HEK293T (cell line): ENCODE measurements at regions not wholly inside any gene's neighbourhood (a gene's known extent, or its start where the extent isn't known, plus 50 kb on each side); places are given as distances from the start of the nearest gene placed in this dataset.

ENCODE experiments used
- CTCF ChIA-PET: fragments of 350-600 bp; formaldehyde crosslinking; extraction: SDS; loops from one replicate; lab custom pipeline; 2021; ENCODE audit warnings: antibody characterized with exemption, inconsistent platforms; lab: Yijun Ruan, JAX
- POLR2A ChIA-PET: fragments of 350-600 bp; formaldehyde crosslinking; extraction: SDS; loops from one replicate; lab custom pipeline; 2020; ENCODE audit warnings: antibody characterized with exemption, inconsistent platforms; lab: Yijun Ruan, JAX
- DNase-seq: peaks from one replicate; pipeline ENCODE4 v3.0.0; 2012; ENCODE audit warnings: mixed read lengths; ENCODE audit errors: extremely low spot score
- ARNT ChIP-seq: fragments of 450-650 bp; IDR thresholded peaks from 2 replicates; pipeline ENCODE4 v1.6.1; 2017; ENCODE audit warnings: mild to moderate bottlenecking
- BHLHE40 ChIP-seq: fragments of 450-650 bp; IDR thresholded peaks from 2 replicates; pipeline ENCODE4 v1.6.1; 2016; ENCODE audit warnings: mild to moderate bottlenecking, moderate library complexity, borderline replicate concordance
- CTBP1 ChIP-seq: fragments of 450-650 bp; IDR thresholded peaks from 2 replicates; pipeline ENCODE4 v1.6.1; 2016; ENCODE audit warnings: borderline replicate concordance
- ELF4 ChIP-seq: fragments of 450-650 bp; IDR thresholded peaks from 2 replicates; pipeline ENCODE4 v1.6.1; 2017; ENCODE audit warnings: antibody characterized with exemption
- FOXA1 ChIP-seq: fragments of 450-650 bp; IDR thresholded peaks from 2 replicates; pipeline ENCODE4 v1.6.1; 2016; ENCODE audit warnings: mild to moderate bottlenecking
- FOXK2 ChIP-seq: fragments of 450-650 bp; IDR thresholded peaks from 2 replicates; pipeline ENCODE4 v1.6.1; 2016; ENCODE audit warnings: mild to moderate bottlenecking
- FOXM1 ChIP-seq: fragments of 450-650 bp; IDR thresholded peaks from 2 replicates; pipeline ENCODE4 v1.6.1; 2017; ENCODE audit warnings: mild to moderate bottlenecking, borderline replicate concordance
- HDGF ChIP-seq: fragments of 450-650 bp; IDR thresholded peaks from 2 replicates; pipeline ENCODE4 v1.6.1; 2017; ENCODE audit warnings: antibody characterized with exemption, borderline replicate concordance
- L3MBTL2 ChIP-seq: fragments of 450-650 bp; conservative IDR thresholded peaks from 2 replicates; pipeline ENCODE4 v1.6.1; 2016; ENCODE audit warnings: mild to moderate bottlenecking
- LEF1 ChIP-seq: fragments of 450-650 bp; IDR thresholded peaks from 2 replicates; pipeline ENCODE4 v1.6.1; 2017; ENCODE audit warnings: mild to moderate bottlenecking, borderline replicate concordance
- NFRKB ChIP-seq: fragments of 450-650 bp; IDR thresholded peaks from 2 replicates; pipeline ENCODE4 v1.6.1; 2016; ENCODE audit warnings: mild to moderate bottlenecking, moderate library complexity
- SP1 ChIP-seq: fragments of 450-650 bp; IDR thresholded peaks from 2 replicates; pipeline ENCODE4 v1.6.1; 2017
- SUZ12 ChIP-seq: fragments of 450-650 bp; IDR thresholded peaks from 2 replicates; pipeline ENCODE4 v1.6.1; 2016; ENCODE audit warnings: mild to moderate bottlenecking
- TARDBP ChIP-seq: fragments of 450-650 bp; IDR thresholded peaks from 2 replicates; pipeline ENCODE4 v1.6.1; 2016
- ZNF384 ChIP-seq: fragments of 450-650 bp; IDR thresholded peaks from 2 replicates; pipeline ENCODE4 v1.6.1; 2016
- TF ChIP-seq, protein P1 (sequence below): fragments of 450-650 bp; IDR thresholded peaks from 2 replicates; pipeline ENCODE4 v1.6.1; 2016

DNA sequence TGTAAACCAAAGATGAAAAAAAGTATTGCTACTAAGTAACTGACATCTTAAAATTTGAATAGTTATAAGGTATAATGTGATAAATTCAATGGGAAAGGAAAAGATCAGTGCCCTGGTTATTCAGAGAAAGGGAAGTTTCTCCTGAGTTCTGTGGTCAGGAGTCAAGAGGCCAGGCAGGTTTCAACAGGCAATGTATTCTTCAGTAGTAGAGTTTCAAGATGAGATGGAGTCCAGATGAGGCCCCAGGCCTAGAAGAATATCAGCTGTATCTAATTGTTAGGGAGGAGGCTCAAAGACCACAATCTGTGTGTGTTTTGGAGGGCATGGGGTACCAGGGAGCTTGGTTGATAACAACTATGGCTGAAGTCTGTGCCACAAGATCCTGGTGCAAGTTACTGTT lies 101.4 kb upstream of the DLX6 start:
- no peak for TF ChIP-seq NFRKB
- no peak for TF ChIP-seq LEF1
- TF ChIP-seq FOXM1, result no peak
- no peak for TF ChIP-seq HDGF
- TF ChIP-seq, protein P1, sequence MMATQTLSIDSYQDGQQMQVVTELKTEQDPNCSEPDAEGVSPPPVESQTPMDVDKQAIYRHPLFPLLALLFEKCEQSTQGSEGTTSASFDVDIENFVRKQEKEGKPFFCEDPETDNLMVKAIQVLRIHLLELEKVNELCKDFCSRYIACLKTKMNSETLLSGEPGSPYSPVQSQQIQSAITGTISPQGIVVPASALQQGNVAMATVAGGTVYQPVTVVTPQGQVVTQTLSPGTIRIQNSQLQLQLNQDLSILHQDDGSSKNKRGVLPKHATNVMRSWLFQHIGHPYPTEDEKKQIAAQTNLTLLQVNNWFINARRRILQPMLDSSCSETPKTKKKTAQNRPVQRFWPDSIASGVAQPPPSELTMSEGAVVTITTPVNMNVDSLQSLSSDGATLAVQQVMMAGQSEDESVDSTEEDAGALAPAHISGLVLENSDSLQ, result no peak
- no peak for TF ChIP-seq ELF4
- no peak for TF ChIP-seq SP1
- TF ChIP-seq TARDBP, result no peak
- no peak for TF ChIP-seq BHLHE40
- TF ChIP-seq SUZ12, result no peak
- no peak for TF ChIP-seq ARNT
- TF ChIP-seq L3MBTL2, result no peak
- TF ChIP-seq ZNF384, result no peak
- TF ChIP-seq CTBP1, result no peak
- no peak for TF ChIP-seq FOXA1
- TF ChIP-seq FOXK2, result no peak
- DNase-seq, result no peak
- ChIA-PET CTCF (no interaction called here), POLR2A (no interaction called here)

DNA sequence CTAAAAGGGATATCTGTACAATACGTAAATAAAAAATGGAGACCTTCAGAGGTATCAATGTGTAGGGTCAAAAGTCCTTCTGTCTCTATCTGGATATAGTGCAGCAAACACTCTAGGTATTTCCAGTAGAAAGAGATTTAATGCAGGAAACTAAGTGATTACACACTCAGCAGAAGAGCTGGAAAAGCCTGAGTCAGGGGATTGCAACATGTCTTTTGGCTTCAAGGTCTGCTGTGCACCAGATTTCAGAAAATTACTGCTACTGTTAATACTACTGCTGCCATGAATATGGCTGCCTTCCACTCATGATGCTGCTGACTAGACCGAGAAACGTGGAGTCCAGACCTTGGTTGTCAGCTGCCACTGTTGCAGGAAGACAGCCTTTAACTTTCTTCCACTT lies 94.9 kb upstream of the DLX6 start:
- TF ChIP-seq ARNT (no peak), L3MBTL2 (no peak), NFRKB (no peak), SP1 (no peak), FOXA1 (no peak), FOXK2 (no peak), ELF4 (no peak), HDGF (no peak), BHLHE40 (no peak), ZNF384 (no peak), LEF1 (no peak), FOXM1 (no peak), TARDBP (no peak), CTBP1 (no peak), SUZ12 (no peak)
- TF ChIP-seq, protein P1, result no peak
- ChIA-PET CTCF (no interaction called here), POLR2A (no interaction called here)
- DNase-seq, result no peak

DNA sequence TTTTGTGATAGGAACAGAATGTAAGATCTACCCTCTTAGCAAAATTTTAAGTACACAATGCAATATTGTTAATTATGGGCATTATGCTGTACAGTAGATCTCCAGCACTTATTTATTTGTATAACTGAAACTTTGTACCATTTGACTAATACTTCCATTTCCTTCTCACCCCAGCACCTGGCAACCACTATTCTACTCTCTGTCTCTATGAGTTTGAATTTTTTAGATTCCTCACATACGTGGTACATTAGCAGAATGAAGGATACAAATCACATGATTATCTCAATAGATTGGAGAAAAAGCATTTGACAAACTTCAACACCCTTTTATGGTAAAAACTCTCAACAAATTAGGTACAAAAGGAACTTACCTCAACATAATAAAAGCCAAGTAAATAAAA lies 90.3 kb upstream of the DLX6 start:
- TF ChIP-seq ZNF384 (no peak), ELF4 (no peak), HDGF (no peak), FOXK2 (no peak), BHLHE40 (no peak), FOXM1 (no peak), NFRKB (no peak), L3MBTL2 (no peak), LEF1 (no peak), SUZ12 (no peak), SP1 (no peak)
- TF ChIP-seq, protein P1, result no peak
- no peak for DNase-seq
- POLR2A ChIA-PET, result no interaction called here
- CTCF ChIA-PET, result no interaction called here

DNA sequence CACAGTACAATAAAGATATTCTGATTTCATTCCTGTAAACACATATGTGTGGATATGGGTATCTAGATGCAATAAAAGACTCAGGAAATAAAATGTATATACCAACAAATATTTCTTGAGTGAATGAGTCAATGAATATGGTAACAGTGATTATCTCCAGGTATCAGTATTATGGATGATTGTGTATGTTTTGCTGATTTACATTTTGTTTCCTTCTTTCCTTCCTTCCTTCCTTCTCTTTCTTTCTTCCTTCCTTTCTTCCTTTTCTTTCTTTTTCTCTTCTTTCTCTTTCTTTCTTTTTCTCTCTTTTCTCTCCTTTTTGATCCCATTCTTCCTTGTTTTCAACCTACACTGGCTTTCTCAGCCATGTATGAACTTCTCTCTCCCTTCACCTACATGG lies 85.3 kb upstream of the DLX6 start:
- CTCF ChIA-PET, result no interaction called here
- POLR2A ChIA-PET, result no interaction called here
- no peak for DNase-seq
- TF ChIP-seq BHLHE40 (no peak), FOXA1 (no peak)

DNA sequence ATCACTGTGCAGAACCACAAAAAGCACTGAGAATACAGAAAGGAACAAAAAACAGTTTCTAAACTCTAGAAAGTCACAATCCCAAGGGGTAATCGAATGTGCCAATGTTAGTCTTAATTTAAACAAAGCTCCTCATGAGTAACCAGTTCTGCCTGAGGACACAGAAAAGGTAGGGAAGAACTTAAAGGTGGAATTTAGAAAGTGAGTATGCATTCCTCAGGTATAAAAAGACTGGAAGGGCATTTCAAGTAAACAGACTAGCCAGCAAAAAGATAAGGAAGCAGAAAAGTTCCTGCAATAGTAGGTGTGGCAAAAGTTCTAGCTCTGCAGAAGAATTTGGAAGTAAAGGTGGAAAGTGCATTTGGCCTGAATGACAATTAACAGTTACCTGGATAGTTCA lies 84.6 kb upstream of the DLX6 start:
- POLR2A ChIA-PET, result no interaction called here
- no peak for DNase-seq
- CTCF ChIA-PET, result no interaction called here
- TF ChIP-seq CTBP1 (no peak), BHLHE40 (no peak), SP1 (no peak), ELF4 (no peak), FOXK2 (no peak), FOXA1 (no peak), NFRKB (no peak), L3MBTL2 (no peak), HDGF (no peak), TARDBP (no peak), LEF1 (no peak), ZNF384 (no peak), FOXM1 (no peak), ARNT (no peak)
- TF ChIP-seq, protein P1, result no peak

DNA sequence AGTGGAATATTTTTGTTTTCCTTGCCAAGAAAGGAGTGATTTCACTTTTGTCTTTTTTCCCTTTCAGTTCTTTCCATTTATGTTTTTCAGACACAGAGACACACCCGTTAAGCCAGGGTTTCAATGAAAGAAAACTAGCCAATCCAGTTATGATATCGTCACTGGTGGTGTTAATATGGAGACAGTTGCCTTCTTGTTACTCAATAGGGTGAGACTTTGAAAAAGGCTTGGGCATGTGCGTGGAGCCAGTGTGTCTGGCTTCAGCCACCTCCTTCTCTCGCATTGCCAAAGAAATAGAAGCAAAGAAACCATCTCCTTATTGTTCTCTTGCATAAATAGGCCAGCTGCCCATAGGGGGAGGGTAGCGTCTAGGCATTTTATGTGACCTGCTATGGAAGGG lies 84.1 kb upstream of the DLX6 start:
- TF ChIP-seq L3MBTL2 (no peak), TARDBP (no peak), CTBP1 (no peak), SP1 (no peak), FOXM1 (no peak)
- DNase-seq, result no peak
- CTCF ChIA-PET, result interaction anchor here (0.6 kb wide), 1 partner anchor 115 kb away, joined by 4 read pairs; no protein-coding TSS in a partner anchor
- POLR2A ChIA-PET, result no interaction called here
